Smooth muscle cell of the brain vasculature (primary cell): ENCODE measurements at regions not wholly inside any gene's neighbourhood (a gene's known extent, or its start where the extent isn't known, plus 50 kb on each side); places are given as distances from the start of the nearest gene placed in this dataset.
"Not testable (repeated sequence)": the region's sequence is repeated elsewhere in the genome, so short reads cannot be mapped to it uniquely, and the experiment has no call there.

ENCODE experiments used
- DNase-seq: peaks from one replicate; pipeline ENCODE4 v3.0.0-alpha.2; 2012; ENCODE audit warnings: low read depth, low spot score

DNA sequence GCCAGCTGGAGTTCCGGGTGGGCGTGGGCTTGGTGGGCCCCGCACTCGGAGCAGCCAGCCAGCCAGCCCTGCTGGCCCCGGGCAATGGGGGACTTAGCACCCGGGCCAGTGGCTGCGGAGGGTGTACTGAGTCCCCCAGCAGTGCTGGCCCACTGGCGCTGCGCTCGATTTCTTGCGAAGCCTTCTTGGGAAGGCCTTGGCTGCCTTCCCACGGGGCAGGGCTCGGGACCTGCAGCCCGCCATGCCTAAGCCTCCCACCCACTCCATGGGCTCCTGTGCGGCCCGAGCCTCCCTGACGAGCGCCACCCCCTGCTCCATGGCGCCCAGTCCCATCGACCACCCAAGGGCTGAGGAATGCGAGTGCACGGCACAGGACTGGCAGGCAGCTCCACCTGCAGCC, 321.6 kb downstream of the SH2D4B start:
- DNase-seq: not testable (repeated sequence)

DNA sequence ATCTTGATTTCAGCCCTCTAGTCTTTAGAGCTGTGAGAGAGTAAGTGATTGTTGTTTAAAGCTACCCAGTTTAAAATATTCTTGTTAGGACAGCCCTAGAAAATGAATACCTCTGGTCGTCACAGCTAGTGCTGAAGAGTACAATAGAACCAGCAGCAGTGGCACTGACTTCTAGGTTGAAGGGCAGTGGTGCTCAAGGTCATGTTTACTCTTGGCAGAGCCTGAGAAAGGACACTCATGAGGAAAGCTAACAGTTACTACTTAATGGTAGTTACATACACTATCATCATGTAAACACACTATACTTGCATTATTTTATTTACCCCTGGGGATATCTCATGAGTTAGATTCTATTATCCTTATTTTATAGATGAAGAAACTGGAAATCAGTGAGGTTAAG, 323.0 kb downstream of the SH2D4B start:
- no peak for DNase-seq

DNA sequence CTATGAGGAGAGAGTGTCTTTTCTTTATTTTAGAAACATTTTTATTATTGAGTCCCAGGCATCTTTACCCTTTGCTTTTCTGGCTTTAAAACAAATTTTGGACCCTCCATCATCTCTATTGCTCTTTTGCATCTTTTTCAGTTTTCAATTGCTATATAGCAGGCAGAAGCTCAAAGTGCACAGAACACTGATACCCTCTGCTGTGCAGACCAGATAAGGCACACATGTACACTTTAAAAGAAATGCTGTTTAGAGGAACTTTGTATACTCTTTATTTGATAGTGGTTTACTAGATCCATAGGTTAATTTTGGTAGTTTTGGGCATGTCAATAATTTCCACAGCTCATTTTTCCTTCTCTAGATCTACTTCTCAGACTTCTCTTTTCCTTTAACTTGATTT, 324.2 kb downstream of the SH2D4B start:
- DNase-seq: no peak

DNA sequence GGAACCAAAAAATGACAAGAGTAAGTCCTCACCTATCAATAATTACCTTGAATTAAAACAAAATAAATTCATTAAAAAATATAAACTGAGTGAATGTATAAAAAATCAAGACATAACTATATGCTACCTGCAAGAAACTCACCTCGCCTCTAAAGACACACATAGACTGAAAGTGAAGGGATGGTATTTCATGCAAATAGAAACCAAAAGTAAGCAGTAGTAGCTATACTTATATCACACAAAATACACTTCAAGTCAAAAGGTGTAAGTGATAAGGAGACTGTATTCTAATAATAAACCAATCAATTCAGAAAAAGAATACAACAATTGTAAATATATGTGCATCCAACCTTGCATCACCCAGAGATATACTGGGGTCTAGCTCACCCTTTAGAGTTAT, 332.6 kb downstream of the SH2D4B start:
- no peak for DNase-seq

DNA sequence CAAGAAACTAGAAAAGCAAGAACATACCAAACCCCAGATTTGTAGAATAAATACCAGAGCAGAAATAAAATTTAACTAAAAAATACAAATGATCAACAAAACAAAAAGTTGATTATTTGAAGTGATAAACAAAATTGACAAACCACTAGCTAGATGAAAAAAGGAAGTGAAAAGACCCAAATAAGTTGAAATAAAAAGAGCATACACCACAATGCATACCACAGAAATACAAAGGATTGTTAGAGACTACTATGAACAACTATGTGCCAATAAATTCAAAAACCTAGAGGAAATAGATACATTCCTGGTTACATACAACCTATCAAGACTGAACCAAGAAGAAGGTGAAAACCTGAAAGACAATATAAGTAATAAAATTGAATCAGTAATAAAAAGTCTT, 333.4 kb downstream of the SH2D4B start:
- DNase-seq: no peak

DNA sequence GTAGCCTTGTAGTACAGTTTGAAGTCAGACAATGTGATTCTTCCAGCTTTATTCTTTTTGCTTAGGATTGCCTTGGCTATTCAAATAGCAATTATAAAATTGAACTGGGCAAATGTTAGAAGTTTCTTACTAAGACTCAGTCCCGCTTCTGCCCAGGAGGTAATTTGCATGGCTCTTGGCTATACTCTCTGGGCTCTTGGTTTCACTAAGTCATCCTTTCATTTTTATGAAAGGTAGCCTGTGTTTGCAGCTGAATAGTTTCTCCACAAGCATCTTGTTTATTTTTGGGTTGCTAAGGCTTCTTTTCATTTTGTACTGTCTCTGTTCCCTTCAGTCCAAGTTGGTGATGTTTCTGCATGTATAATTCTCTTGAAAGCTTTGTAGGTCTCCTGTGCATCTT, 340.6 kb downstream of the SH2D4B start:
- DNase-seq: no peak

DNA sequence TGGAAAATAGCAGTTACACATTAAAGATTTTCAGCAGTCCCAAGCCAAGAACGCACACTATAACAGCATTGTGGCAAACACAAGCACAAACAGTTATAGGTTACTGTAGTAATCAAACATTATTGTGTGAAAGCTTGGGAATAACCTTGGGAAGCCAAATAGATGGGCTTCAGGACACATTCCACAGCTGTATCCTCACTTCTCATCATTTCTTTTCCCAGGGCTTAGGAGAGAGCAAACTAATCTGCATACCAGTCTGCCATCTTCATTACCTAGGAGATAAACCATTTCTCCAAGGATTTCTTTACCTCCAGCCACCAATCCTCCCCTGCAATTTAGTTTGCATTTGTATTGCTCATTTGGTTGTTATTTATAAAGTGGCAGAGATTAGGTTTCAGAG, 352.4 kb downstream of the SH2D4B start:
- no peak for DNase-seq

DNA sequence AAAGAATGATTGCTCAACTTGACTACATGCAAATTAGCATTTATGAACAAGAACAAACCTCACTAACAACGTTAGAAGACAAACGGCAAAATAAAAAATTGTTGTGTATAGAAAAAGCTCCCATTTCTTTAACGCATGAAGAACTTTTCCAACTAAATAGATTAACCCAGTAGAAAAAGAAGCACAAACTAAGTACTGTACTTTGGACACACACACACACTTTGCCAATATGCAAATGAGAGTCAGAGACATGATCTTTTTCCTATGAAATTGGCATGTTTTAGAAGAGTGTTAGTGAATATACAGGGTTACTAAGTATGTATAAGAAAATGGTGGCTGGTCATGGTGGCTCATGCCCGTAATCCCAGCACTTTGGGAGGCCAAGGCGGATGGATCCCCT, 355.6 kb downstream of the SH2D4B start:
- DNase-seq: no peak

DNA sequence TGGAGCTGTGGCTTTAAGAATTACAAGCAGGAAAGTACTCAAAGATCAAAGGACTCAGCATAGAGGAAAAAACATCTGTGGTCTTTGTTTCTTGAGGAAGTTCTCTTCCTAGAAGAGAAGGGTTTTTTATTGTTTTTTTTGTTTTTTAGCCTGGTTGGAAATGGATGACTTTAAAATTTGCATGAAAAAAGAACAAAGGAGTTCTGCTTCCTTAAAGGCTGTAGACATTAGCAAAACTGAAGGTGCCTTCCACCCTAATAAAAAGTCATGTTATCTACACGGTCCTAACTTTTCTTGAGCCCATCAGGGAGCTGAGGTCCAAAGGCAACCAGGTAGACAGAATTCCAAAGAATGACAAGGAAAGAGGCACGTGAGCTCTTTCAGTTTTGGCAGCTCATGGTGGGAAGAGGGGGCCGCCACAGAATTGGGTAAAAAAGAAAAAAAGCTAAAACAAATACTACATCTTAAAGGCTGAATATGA, 356.6 kb downstream of the SH2D4B start:
- DNase-seq: no peak

DNA sequence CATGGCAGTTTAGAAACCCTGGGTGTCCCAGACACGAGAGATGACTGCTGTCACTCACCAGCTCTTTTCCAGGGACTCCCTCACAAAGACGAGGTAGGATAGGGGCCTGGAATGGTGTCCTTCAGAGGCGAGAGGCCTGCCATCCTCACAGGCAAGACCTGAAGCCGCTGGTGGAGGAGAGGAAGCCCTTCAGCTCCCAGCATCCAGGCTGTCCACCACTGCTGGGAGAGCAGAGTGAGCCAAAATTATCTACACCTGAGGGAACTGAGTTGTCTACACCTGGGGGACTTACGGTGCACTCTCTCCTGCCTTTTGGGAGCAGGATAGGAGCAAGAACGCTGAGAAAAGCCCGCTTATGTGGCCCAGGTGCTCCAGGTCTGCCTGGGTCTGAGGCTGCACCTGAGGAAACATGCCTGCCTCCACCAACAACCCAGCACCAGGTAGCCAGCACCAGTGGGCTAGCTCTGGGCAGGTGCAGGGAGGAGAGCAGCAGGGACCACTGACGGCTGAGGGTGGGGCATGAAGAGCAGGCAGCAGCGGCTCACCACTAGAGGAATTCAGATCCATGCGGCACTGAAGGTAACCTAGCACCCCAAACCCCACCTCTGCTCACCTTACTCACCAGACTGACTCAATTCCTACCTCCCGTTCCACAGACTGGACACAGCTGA, 357.2 kb downstream of the SH2D4B start:
- DNase-seq: no peak

DNA sequence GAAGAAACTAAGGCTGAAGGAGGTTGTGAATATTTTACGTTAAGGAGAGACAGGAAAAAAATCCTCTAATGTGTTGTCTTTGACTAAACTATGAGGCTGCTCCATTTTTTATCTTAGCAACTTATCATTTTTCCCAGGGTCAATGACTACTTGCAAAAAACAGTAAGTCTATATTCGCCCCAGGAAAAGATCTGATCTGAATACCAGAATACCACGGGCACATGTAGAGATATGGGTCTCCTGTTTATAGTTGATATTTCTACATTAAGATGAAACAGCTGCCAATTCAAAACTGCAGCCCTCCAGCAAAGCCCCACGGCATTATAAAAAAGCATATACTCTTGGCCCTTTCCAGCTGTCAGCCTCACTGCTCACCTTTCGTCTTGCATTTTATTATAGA, 358.4 kb downstream of the SH2D4B start:
- DNase-seq: no peak

DNA sequence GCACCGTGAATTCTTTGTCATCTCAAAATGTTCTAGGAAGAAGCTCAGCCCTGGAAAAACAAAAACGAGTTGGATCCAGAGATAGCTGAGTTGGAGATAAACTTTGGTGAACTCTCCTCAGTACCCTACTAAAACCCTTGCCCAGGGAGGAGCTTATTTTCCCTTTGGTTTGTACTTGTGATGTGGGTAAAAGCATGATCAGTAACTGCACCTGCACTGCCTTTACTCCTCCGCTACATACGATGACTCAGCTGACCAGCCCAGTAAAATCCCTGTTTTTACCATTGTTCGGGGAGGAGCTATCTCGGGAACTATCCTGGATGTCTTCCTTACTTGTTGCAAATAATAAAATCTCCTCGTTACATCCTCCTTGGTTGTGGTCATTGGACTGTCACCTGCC, 359.3 kb downstream of the SH2D4B start:
- no peak for DNase-seq

DNA sequence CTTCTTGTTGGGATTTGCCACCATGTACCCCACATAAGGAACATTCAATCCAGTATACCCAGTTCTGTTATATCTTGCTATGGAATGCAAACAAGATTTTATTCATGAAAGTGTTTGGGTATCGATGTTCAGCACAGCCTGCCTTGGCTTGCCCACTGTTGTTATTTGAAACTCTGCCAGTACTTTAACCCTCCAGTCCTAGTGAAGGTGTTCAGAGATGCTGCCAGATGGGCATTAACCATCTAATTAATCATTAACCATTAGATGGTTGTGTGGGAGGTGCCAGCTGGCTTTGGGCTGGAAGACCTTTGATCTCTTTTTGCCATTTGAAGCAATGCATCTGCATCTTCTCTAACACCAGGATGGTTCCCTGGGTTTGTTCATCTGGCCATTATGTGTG, 363.0 kb downstream of the SH2D4B start:
- DNase-seq: no peak

DNA sequence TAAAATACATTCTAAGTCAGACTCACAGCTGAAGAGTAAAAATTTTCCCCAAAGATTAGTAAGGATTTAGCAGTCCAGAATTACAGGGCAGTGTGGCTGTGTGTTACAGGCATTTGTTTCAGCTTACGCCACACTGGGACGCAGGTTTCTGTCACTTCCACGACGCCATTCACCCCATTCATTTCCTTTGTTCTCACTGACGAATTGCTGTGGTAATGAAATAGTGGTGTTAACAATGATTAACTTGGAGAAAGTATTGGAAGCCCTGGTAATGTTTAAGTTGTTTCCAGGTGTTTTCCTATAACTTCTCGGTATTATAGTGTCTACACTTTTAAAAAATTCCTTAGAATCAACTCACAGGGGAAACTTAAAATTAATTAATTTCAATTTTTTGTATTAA, 370.9 kb downstream of the SH2D4B start:
- DNase-seq: no peak

DNA sequence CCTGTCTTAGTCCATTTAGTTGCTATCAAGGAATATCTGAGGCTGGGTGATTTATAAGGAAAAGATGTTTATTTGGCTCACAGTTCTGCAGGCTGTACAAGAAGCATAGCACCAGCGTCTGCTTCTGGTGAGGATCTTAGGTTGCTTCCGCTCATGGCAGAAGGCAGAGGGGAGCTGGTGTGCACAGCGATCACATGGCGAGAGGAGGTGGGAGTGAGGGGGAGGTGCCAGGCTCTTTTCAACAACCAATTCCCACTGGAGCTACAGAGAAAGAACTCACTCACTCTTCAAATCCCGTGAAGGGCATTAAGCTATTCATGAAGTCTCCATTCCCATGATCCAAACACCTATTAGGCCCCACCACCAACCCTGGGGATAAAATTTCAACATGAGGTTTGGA, 371.6 kb downstream of the SH2D4B start:
- no peak for DNase-seq

DNA sequence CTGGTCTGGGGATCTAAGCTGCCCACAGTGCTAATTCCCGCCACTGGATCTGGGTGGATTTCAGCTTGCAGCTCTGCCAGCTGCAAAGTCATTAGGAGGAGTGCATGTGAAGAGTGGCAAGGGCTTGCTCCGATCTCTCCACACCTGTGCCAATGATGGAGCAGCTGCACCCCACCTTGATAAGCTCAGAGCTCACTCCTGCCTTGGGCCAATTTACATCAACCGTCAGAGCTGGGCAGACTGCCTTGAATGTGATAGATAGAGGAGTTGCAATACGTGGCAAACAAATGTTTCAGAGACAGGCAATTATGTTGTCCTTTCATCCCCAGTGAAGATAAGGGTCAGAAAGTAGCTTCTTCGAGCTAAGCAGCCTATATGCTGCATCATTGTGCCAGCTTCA, 379.9 kb downstream of the SH2D4B start:
- no peak for DNase-seq

DNA sequence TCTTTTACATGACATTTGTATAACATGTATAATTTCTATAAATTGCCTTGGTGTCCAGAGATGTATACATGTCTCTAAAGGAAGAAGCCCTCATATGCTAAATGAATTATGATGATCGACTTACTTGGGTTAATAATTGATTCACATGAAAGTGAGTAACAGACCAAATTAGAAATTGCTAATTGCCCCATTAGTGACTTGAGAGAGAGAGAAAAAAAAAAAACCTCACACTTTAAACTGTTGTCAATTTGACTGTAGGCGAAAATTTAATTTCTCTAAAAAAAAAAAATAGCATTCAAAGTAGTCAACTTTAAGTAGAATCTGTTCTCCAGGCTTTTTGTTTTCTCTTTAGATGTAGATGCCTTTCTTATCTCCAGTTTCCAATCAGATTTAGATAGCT, 383.3 kb downstream of the SH2D4B start:
- DNase-seq: no peak

DNA sequence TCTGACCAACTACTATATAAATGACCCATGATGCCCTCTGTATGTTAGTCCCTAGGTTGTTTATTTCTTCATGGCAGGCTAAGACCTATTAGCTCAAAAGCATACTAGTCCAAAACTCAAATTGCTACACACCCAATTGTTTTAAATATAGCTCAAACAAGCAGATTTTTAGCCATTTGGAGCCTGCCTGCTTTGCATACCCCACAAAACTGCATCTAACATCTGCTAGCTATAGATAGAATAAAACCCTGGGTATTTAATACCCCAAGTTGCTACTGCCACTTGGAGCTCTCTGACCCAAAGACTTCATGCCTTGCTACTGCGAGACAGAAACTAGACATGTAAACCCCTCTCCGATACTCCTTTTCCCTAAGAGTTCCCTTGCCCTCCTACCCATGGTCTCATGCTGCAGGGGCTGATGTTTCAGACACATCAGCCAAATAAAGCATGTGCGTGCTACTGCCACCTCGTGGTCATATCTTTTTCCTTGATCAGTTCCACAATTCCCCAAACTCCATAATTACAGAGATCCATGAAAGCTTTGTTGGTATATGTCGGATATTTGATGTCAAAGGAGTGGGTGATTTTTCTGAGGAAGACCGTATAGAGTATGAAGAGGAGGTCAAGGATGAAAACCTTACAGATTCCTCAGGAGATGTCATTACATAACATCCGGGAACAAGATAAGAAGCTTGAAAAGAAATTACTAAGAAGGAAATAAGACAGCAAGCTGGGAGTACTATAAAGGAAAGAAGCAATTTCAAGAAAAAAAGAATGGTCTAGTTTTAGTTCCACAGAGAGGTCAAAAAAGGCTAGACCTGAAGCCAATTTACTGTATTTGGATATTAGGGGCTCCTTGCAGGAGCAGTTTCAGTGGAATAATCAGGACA, 386.6 kb downstream of the SH2D4B start:
- DNase-seq: peak; percentile 9

DNA sequence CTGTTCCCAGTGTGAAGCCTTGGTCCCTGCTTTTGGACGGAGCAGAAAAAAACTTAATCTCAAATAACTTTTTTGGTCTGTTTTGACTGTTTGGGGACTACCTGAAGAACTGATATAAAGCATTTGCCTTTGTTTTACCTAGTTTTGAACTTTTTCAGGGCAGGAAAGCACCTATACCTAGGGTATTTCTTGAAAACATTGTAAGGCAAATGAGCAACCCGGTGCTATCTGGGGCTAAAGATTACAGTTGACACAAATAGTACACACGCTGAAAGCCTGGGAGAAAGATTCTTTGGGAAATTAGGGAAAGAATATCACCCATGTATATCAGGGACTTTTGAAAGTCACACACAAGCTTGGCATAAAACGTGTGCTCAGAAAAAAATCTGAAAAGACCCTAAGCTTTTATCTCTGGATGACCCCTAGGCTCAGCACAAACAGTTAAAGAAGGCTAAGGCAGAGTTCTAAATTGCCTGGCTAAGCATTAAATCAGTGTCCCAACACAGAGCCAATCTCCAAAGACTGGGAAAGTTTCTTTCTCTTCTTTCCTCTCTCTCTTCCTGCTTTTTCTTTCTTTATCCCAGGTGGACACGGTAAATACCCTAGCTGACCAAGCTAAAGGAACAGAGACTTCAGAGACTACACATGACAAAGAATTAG, 389.8 kb downstream of the SH2D4B start:
- no peak for DNase-seq

DNA sequence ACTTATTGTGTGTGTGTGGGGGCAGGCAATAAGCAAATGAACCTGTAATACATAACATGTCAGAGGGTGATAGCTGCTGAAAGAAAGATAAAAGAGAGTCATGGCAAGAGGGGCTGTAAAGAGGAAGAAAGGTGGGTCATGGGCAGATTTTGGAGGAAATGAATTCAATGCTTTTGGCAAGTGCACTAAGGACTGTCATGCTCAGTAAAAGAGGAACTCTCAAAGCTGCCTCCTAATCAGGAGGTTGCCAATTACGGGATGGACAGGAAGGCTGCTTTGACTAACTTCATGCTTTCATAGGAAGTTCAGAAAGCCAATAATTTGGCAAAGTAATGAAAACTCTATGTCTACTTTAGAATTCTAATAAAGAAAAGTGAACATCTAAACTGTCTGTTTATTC, 401.2 kb downstream of the SH2D4B start:
- no peak for DNase-seq

DNA sequence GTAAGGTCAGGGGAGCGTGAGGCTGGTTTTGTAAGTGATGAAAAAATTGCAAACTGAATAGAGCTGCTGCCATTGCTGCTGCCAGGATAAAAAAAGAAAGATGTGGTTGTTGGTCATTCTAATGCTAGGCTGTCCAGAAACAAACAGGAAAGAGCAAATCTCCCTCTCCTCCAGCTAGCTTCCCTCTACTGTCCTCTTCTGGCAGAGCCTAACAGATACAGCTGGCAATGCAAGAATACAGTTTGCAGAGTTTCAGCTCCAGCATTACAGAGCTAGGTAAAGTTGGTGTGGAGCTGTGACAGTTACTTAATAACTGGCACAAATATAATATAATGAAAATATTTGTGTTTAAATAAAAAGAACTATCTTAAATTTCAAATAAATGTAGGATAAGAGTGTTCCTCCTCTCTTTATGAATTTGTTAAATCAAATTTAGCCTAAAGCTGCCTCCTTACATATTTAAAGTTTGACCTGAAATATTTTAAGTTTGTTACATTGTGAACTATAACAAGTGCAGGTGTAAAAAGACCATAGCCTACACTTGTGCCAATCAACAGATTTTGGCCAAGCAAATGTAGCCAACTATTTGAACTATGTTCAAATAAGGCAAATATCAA, 407.7 kb downstream of the SH2D4B start:
- no peak for DNase-seq

DNA sequence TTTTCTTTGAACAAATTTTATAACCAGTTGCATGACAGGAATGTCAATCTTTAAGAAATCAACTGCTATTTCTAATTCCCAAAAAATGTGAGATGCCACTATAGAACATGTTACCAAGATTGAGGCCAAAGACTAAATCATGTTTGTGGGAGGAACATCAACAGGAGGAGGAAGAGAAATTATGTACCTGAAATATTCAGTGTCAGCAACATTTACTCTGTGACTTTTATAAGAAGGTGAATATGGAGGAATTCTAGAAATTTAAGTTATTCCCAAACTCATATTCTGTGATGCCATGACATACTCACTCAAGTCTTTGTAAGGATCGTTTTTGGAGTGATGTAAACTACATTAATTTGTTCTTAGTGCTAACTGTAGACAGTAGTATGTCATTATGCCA, 408.4 kb downstream of the SH2D4B start:
- no peak for DNase-seq
